ENCODE measurements at regions not wholly inside any gene's neighbourhood (a gene's known extent, or its start where the extent isn't known, plus 50 kb on each side); places are given as distances from the start of the nearest gene placed in this dataset.

DNA sequence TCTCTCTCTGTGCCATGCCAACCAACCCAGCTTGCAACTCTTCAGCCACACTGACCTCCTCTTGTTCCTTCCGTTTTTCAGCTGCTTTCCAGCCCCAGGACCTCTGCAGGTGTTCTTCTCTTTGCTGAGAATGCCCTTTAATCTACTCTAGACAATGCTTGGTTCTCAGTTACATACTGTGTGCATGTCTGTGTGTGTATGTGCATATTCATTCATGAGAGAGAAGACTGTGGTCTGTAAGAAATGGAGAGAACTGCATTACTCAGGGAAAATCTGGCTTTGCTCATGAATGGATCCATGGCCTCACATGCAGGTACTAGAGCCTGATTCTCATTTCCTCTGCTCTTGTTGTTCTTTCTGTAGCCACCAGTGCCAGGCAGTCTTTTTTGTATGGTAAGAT, 636.9 kb upstream of the TENM3 start:
- Histone ChIP-seq H3K4me3 (ENCODE audit: low read length) (no peak overlapping the region), H3K36me3 (ENCODE audit: insufficient read depth, low read depth, low read length) (no peaks in the 10 kb centered on the region), H3K9me3 (ENCODE audit: insufficient read depth, low read depth, low read length) (no peaks in the 10 kb centered on the region), H3K27ac (ENCODE audit: low read length) (no peak overlapping the region), H3K9ac (ENCODE audit: low read depth, low read length) (no peak overlapping the region), H3K27me3 (ENCODE audit: insufficient read depth, low read length) (no peaks in the 10 kb centered on the region), H3K4me1 (ENCODE audit: insufficient read depth, low read length) (peaks cover 8% of the 10 kb centered on the region; the same call in 1 of the 2 replicates)

DNA sequence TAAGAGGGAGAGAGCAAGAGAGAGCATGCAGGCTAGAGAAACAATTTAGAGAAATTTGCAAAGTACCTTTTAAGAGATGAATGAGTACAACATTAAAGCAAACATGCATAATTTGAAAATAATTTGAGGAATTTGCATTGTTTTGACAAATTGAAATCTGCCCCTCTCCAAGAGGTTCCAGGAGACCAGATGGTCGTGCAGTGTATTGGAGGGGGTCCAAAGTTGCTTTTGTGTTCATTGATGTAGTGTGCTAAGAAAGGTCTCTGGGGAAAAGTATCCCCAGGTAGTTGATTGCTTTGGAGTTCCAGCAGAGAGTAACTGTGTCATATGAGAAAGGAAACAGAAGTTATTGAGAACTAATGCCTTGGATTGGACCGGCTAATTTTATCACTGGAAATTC, 635.0 kb upstream of the TENM3 start:
- H3K36me3 ChIP-seq (ENCODE audit: insufficient read depth, low read depth, low read length) = no peaks in the 10 kb centered on the region

DNA sequence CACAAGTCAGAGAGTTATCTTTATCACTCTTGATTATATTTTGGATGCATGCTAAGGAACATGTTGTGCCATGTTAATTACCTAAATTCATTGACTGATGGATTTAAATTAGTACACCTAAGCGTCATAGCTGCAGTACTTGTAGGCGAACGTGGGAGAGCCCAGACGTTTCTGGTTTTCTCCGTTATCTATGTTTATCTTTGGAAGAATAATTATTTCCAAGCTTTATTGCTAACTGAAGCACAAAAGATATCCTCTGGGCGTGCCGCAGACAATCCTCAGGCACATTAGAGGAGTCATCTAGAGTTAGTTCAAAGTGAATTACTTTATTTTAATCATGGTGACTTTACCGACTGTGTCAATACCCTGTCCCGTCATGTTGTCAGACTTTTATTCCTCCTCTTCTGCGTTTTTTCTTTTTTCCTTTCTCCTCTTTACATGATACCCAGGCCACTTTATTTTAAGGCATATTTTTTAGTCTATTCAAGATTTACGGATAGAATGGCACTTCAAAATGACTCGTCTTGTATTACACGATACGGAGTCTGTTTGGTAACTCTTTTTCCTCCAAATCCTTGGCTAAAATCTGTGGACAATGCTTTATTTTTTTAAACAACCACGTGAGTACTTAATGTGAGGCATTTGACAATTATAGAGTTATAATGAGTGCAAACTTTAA, 632.0 kb upstream of the TENM3 start:
- Histone ChIP-seq H3K4me1 (ENCODE audit: insufficient read depth, low read length) (peaks cover 8% of the 10 kb centered on the region; the same call in 1 of the 2 replicates), H3K9me3 (ENCODE audit: insufficient read depth, low read depth, low read length) (no peaks in the 10 kb centered on the region), H3K27me3 (ENCODE audit: insufficient read depth, low read length) (no peaks in the 10 kb centered on the region)

More for the DNA sequence above, 635.0 kb upstream of the TENM3 start:
- no peak overlapping the region for H3K27ac ChIP-seq (ENCODE audit: low read length)
- H3K4me3 ChIP-seq (ENCODE audit: low read length) = no peak overlapping the region
- H3K9ac ChIP-seq (ENCODE audit: low read depth, low read length) = peak overlapping the region; percentile 26; the same call in 1 of the 2 replicates
- no peaks in the 10 kb centered on the region for H3K27me3 ChIP-seq (ENCODE audit: insufficient read depth, low read length)
- H3K9me3 ChIP-seq (ENCODE audit: insufficient read depth, low read depth, low read length) = no peaks in the 10 kb centered on the region
- peaks cover 8% of the 10 kb centered on the region; the same call in 1 of the 2 replicates for H3K4me1 ChIP-seq (ENCODE audit: insufficient read depth, low read length)

DNA sequence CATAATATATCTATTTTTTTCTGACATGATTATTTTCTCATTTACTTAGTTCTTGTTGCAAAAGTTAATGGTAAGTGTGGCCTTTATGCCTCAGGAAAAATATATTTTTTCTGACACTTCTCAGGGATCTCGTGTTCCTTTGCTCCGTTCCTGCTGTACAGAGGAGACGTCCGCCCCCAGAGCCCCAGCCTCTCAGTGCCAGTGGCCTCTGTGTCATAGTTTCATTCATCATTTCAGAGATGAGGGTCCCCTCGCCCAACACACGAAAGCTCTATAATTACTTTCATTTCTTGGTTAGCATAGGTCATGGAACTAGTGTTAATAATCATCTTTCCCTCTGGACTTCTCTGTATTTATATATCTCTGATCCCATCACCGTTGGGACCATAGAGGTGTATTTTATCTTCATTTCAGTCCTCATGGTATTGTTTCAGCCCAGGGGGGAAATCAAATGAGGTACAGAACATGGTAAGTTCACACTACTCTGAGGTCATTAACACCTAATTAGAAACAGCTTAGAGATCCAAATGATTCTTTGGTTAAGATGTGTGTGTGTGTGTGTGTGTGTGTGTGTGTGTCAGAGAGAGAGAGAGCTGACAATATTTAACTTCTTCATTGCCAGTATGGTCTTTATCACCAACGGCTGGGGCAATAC, 631.1 kb upstream of the TENM3 start:
- Histone ChIP-seq H3K4me3 (ENCODE audit: low read length) (no peak overlapping the region), H3K36me3 (ENCODE audit: insufficient read depth, low read depth, low read length) (no peaks in the 10 kb centered on the region), H3K4me1 (ENCODE audit: insufficient read depth, low read length) (peaks cover 8% of the 10 kb centered on the region; the same call in 1 of the 2 replicates), H3K27me3 (ENCODE audit: insufficient read depth, low read length) (no peaks in the 10 kb centered on the region), H3K9ac (ENCODE audit: low read depth, low read length) (no peak overlapping the region), H3K9me3 (ENCODE audit: insufficient read depth, low read depth, low read length) (no peaks in the 10 kb centered on the region), H3K27ac (ENCODE audit: low read length) (no peak overlapping the region)

More for the DNA sequence above, 632.0 kb upstream of the TENM3 start:
- Histone ChIP-seq H3K9ac (ENCODE audit: low read depth, low read length) (no peak overlapping the region), H3K4me3 (ENCODE audit: low read length) (no peak overlapping the region), H3K27ac (ENCODE audit: low read length) (no peak overlapping the region), H3K36me3 (ENCODE audit: insufficient read depth, low read depth, low read length) (no peaks in the 10 kb centered on the region)

DNA sequence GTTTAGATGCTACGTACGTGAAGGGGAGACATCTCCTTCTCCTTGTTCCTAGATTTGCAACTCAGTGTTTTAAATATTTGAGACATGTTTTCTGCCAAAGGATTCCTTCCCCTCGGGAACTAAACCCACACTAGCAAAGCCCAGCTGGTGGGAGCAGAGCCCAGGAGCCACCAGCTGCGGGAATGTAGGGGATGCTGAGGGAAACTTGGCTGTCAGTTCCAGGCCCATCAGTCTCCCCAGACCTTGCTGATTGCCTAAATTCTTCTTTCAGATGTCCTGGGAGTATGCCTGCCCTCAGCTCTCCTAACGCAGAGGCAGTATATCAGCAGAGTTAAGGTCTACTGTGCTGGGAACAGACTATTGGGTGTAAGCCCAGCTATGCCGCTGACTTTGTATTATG, 630.0 kb upstream of the TENM3 start:
- no peak overlapping the region for H3K27ac ChIP-seq (ENCODE audit: low read length)
- H3K4me3 ChIP-seq (ENCODE audit: low read length) = no peak overlapping the region

DNA sequence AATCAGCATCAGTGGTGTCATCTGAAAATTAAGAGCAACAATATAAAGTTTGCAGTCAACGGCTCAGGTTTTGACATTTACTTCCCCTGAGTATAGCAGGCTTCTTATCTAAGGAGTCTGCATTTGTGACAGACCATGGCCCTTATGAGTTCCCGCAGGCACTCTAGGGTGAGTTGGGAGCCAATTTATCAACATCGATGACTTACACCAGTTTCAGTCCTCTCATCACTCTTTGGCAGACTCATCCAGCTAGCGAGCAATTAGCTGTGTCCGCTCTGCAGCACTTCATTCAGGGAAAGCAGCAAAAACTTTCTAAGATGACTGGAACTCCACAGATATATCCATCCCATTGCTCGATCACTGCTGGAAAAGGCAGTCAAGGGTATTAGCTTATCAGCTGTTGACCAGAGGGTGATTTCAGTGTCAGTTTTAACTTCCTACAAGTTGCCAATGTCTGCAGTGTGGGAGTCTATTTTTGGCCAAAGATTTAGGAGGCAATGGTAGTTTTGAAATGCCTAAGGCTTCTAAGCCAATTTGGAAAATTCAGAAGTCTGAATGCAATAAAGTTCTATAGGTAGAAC, 625.1 kb upstream of the TENM3 start:
- Histone ChIP-seq H3K4me3 (ENCODE audit: low read length) (no peak overlapping the region), H3K36me3 (ENCODE audit: insufficient read depth, low read depth, low read length) (no peaks in the 10 kb centered on the region), H3K9ac (ENCODE audit: low read depth, low read length) (no peak overlapping the region), H3K27me3 (ENCODE audit: insufficient read depth, low read length) (no peaks in the 10 kb centered on the region), H3K27ac (ENCODE audit: low read length) (no peak overlapping the region), H3K9me3 (ENCODE audit: insufficient read depth, low read depth, low read length) (no peaks in the 10 kb centered on the region), H3K4me1 (ENCODE audit: insufficient read depth, low read length) (no peaks in the 10 kb centered on the region)

More for the DNA sequence above, 630.0 kb upstream of the TENM3 start:
- Histone ChIP-seq H3K36me3 (ENCODE audit: insufficient read depth, low read depth, low read length) (no peaks in the 10 kb centered on the region), H3K27me3 (ENCODE audit: insufficient read depth, low read length) (no peaks in the 10 kb centered on the region), H3K9ac (ENCODE audit: low read depth, low read length) (no peak overlapping the region), H3K9me3 (ENCODE audit: insufficient read depth, low read depth, low read length) (no peaks in the 10 kb centered on the region), H3K4me1 (ENCODE audit: insufficient read depth, low read length) (peaks cover 3% of the 10 kb centered on the region; the same call in 1 of the 2 replicates)

DNA sequence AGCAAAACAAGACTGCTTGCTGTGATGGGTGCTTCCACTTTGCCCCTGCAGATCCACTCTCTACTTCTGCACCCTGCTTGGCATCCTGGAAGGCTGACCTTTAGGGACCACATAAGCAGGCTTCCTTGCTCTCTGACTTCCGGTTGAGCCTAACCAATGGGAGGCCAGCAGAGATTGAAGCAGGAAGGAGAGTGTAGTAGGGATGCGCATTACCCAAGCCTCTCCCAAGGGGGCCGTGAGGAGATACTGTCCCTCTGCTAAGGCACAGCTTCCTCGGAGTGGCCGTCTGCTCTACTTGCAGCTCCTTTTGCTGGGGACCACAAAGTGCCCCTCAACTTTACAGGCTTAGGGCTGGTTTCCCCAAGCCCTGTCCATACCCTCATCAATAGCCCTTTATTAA, 624.3 kb upstream of the TENM3 start:
- no peak overlapping the region for H3K4me3 ChIP-seq (ENCODE audit: low read length)
- no peak overlapping the region for H3K9ac ChIP-seq (ENCODE audit: low read depth, low read length)
- no peaks in the 10 kb centered on the region for H3K9me3 ChIP-seq (ENCODE audit: insufficient read depth, low read depth, low read length)
- no peak overlapping the region for H3K27ac ChIP-seq (ENCODE audit: low read length)
- H3K27me3 ChIP-seq (ENCODE audit: insufficient read depth, low read length) = no peaks in the 10 kb centered on the region
- no peaks in the 10 kb centered on the region for H3K4me1 ChIP-seq (ENCODE audit: insufficient read depth, low read length)
- no peaks in the 10 kb centered on the region for H3K36me3 ChIP-seq (ENCODE audit: insufficient read depth, low read depth, low read length)

DNA sequence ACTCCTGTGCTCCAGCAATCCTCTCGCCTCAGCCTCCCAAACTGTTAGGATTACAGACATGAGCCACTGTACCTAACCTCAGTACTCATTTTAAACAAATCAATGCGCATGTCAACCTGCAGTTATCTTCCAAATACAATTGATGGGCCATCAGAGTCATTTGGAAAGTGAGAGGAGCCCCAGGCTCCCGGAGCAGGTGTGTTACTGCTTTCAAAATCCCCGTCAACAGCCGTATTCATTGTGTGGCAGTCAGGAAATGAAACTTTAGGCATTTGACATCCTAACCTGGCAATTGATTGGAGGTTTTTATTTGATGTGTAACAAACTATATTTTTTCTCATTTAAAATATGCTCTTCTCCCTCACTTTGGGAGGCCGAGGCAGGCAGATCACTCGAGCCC, 623.6 kb upstream of the TENM3 start:
- Histone ChIP-seq H3K9ac (ENCODE audit: low read depth, low read length) (no peak overlapping the region), H3K4me1 (ENCODE audit: insufficient read depth, low read length) (no peaks in the 10 kb centered on the region), H3K4me3 (ENCODE audit: low read length) (no peak overlapping the region), H3K9me3 (ENCODE audit: insufficient read depth, low read depth, low read length) (no peaks in the 10 kb centered on the region), H3K27me3 (ENCODE audit: insufficient read depth, low read length) (no peaks in the 10 kb centered on the region), H3K36me3 (ENCODE audit: insufficient read depth, low read depth, low read length) (no peaks in the 10 kb centered on the region), H3K27ac (ENCODE audit: low read length) (no peak overlapping the region)

DNA sequence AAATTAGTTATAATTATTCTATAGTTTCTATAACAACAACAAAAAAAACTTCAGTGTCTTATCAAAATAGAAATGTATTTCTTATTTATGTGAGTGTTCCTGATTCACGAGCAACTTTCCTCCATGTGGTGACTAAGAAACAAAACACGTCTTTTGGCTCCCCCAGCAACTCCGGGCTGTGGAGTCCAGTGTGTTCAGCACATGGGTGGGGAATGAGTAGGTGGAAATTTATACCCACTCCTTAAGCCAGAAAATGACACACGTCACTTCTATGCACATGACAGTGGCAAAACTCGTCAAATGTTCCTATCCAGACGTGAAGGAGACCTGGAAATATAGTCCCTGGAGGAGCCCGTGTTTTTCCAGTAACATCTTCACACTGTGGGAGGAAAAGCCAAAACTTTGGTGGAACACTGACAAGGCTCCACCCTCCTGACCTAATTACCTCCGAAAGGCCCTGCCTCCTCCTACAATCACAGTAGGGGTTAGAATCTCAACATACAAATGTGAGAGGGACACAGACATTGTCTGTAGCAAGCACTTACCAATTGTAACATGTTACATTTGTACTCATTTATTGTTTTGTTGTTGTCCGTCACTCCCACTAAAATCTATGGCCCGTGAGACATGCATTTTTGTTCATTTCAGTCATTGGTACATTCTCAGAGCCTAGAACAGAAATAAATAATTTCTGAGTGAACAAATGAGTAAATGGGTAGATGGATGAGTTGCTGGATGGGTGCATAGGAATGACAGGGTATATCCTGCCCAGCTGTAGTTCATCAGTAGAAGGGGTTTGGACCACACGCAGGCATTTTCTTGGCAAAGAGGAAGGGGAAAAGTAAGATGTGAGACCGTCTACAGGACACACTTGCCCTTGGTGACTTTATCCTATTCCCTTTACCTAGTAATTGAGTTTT, 605.8 kb upstream of the TENM3 start:
- Histone ChIP-seq H3K4me1 (ENCODE audit: insufficient read depth, low read length) (0 out of 2 replicates have a peak, but pooled peaks cover 4% of the 10 kb centered on the region), H3K4me3 (ENCODE audit: low read length) (no peak overlapping the region), H3K9ac (ENCODE audit: low read depth, low read length) (no peak overlapping the region), H3K9me3 (ENCODE audit: insufficient read depth, low read depth, low read length) (no peaks in the 10 kb centered on the region), H3K36me3 (ENCODE audit: insufficient read depth, low read depth, low read length) (no peaks in the 10 kb centered on the region), H3K27ac (ENCODE audit: low read length) (no peak overlapping the region), H3K27me3 (ENCODE audit: insufficient read depth, low read length) (no peaks in the 10 kb centered on the region)

DNA sequence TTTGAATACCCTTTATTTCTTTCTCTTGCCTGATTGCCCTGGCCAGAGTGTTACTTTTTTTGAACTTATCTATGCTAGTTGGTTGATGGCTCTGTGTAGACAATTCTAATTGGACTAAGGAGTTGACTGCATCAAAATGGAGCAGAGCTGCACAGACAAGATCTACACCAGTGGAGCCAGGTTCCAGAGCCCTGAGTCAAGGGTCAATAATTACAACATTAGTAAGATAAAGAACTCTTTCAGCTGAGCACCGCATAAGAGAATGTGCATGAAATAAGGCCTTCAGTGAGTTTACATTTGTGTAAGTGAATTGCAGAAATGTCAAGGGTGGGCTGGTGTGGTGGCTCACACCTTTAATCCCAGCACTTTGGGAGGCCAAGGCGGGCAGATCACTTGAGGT, 599.7 kb upstream of the TENM3 start:
- Histone ChIP-seq H3K4me3 (ENCODE audit: low read length) (no peak overlapping the region), H3K27ac (ENCODE audit: low read length) (no peak overlapping the region), H3K9ac (ENCODE audit: low read depth, low read length) (no peak overlapping the region), H3K4me1 (ENCODE audit: insufficient read depth, low read length) (no peaks in the 10 kb centered on the region), H3K9me3 (ENCODE audit: insufficient read depth, low read depth, low read length) (no peaks in the 10 kb centered on the region), H3K27me3 (ENCODE audit: insufficient read depth, low read length) (no peaks in the 10 kb centered on the region), H3K36me3 (ENCODE audit: insufficient read depth, low read depth, low read length) (no peaks in the 10 kb centered on the region)

DNA sequence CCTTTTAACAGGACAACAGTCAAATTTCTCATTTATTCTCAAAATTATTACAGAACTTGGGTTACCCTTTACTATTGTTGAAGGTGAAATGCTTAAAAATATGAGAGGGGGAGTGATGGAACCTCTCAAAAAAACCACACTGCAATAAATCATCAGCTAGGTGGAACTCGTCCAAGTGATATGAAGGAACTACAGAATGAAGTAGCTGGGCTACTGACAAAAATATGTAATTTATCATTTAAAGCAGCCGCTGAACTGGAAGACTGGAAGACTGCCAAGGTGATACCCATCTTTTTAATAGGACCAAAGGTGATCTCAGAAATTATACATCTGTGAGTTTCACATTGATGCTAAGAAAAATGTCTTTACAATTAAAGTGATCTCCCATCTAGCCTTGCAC, 597.7 kb upstream of the TENM3 start:
- H3K4me1 ChIP-seq (ENCODE audit: insufficient read depth, low read length) = no peaks in the 10 kb centered on the region
- H3K9me3 ChIP-seq (ENCODE audit: insufficient read depth, low read depth, low read length) = no peaks in the 10 kb centered on the region
- H3K36me3 ChIP-seq (ENCODE audit: insufficient read depth, low read depth, low read length) = no peaks in the 10 kb centered on the region
- H3K4me3 ChIP-seq (ENCODE audit: low read length) = no peak overlapping the region
- H3K27ac ChIP-seq (ENCODE audit: low read length) = no peak overlapping the region
- H3K9ac ChIP-seq (ENCODE audit: low read depth, low read length) = no peak overlapping the region
- no peaks in the 10 kb centered on the region for H3K27me3 ChIP-seq (ENCODE audit: insufficient read depth, low read length)

Data from iPS-20b (cell line).